CD14-positive monocyte (primary cell): ENCODE measurements at regions not wholly inside any gene's neighbourhood (a gene's known extent, or its start where the extent isn't known, plus 50 kb on each side); places are given as distances from the start of the nearest gene placed in this dataset.
A peak's percentile ranks its signal among the peaks of the same experiment; 100 is the strongest.

Source experiments
- DNase-seq, 3 donors: peaks; one replicate each; pipeline ENCODE4 v3.0.0-alpha.2; 2011 to 2022
- H2AFZ ChIP-seq: 2 replicates; pipeline ENCODE4 v1.6.0; 2012; ENCODE audit warnings: mild to moderate bottlenecking, low read depth, low read length, inconsistent platforms; ENCODE audit not compliant: insufficient read depth, poor library complexity, severe bottlenecking
- H3K27ac ChIP-seq, 2 donors: 1 replicate in 1 of 2; 2 replicates in 1 of 2; pipeline ENCODE4 v1.5.1; 2012 to 2013; ENCODE audit warnings: low read length in 2 of 2, control low read depth in 1 of 2, inconsistent platforms in 1 of 2, low read depth in 1 of 2, mild to moderate bottlenecking in 1 of 2
- H3K27me3 ChIP-seq, 2 donors: one replicate each; pipeline versions ENCODE4 v1.6.0 to v1.6.1; 2011 to 2013; ENCODE audit warnings: low read length in 2 of 2; ENCODE audit not compliant: control insufficient read depth in 2 of 2, insufficient read depth in 2 of 2
- H3K36me3 ChIP-seq, 2 donors: replicated peaks in 1 of 2; 1 replicate in 1 of 2; 2 replicates in 1 of 2; pipeline versions ENCODE4 v1.5.1 to v1.6.1; 2012 to 2013; ENCODE audit warnings: low read length in 2 of 2, control low read depth in 1 of 2, inconsistent platforms in 1 of 2, mild to moderate bottlenecking in 1 of 2; ENCODE audit not compliant: insufficient read depth in 2 of 2, control insufficient read depth in 1 of 2
- H3K4me1 ChIP-seq, 2 donors: 1 replicate in 1 of 2; 2 replicates in 1 of 2; pipeline versions ENCODE4 v1.5.1 to v1.6.1; 2012 to 2013; ENCODE audit warnings: low read length in 2 of 2, control low read depth in 1 of 2, inconsistent platforms in 1 of 2, mild to moderate bottlenecking in 1 of 2, moderate library complexity in 1 of 2; ENCODE audit not compliant: insufficient read depth in 2 of 2, control insufficient read depth in 1 of 2
- H3K4me2 ChIP-seq: replicated peaks from 2 replicates; pipeline ENCODE3; 2012; ENCODE audit warnings: low read length, moderate library complexity, mild to moderate bottlenecking; ENCODE audit not compliant: poor library complexity, severe bottlenecking; ENCODE audit errors: extremely low read depth
- H3K4me3 ChIP-seq, 3 experiments: fragments of 200-600 bp in 1 of 3; sonication (generic) in 1 of 3; replicated peaks in 1 of 3; 1 replicate in 2 of 3; 2 replicates in 1 of 3; pipeline ENCODE4 v1.5.1; 2011 to 2013; ENCODE audit warnings: low read length in 3 of 3, mild to moderate bottlenecking in 3 of 3, control low read depth in 2 of 3, low read depth in 2 of 3, inconsistent platforms in 1 of 3, moderate library complexity in 1 of 3
- H3K79me2 ChIP-seq: 2 replicates; pipeline ENCODE4 v1.6.0; 2012; ENCODE audit warnings: mild to moderate bottlenecking, control low read depth, inconsistent platforms, low read length, moderate library complexity; ENCODE audit not compliant: insufficient read depth
- H3K9ac ChIP-seq: 2 replicates; pipeline ENCODE4 v1.6.0; 2017; ENCODE audit warnings: low read length, mild to moderate bottlenecking; ENCODE audit not compliant: insufficient read depth, poor library complexity, severe bottlenecking
- H3K9me3 ChIP-seq, 2 donors: replicated peaks in 1 of 2; 1 replicate in 1 of 2; 2 replicates in 1 of 2; pipeline versions ENCODE4 v1.5.1 to v1.6.1; 2012 to 2013; ENCODE audit warnings: low read length in 2 of 2, control low read depth in 1 of 2; ENCODE audit not compliant: control insufficient read depth in 1 of 2, insufficient read depth in 1 of 2
- H4K20me1 ChIP-seq: 2 replicates; pipeline ENCODE4 v1.6.0; 2012; ENCODE audit warnings: mild to moderate bottlenecking, low read length, control low read depth, moderate library complexity; ENCODE audit not compliant: insufficient read depth
- H3K27ac Mint-ChIP-seq, 7 donors: one replicate each; pipeline ENCODE4 v1.8.0; 2020; ENCODE audit warnings: mild to moderate bottlenecking in 7 of 7, mixed read lengths in 7 of 7, moderate library complexity in 6 of 7, inconsistent platforms in 2 of 7
- H3K27me3 Mint-ChIP-seq, 3 donors: one replicate each; pipeline ENCODE4 v1.8.0; 2021 to 2022; ENCODE audit warnings: low read depth in 3 of 3, mild to moderate bottlenecking in 3 of 3, mixed read lengths in 3 of 3, moderate library complexity in 3 of 3, inconsistent platforms in 1 of 3
- H3K36me3 Mint-ChIP-seq, 2 donors: one replicate each; pipeline ENCODE4 v1.8.0; 2020; ENCODE audit warnings: mixed read lengths in 2 of 2, inconsistent platforms in 1 of 2, mild to moderate bottlenecking in 1 of 2
- H3K4me1 Mint-ChIP-seq: one replicate; pipeline ENCODE4 v1.8.0; 2020; ENCODE audit warnings: mild to moderate bottlenecking, mixed read lengths
- H3K4me3 Mint-ChIP-seq, 2 donors: one replicate each; pipeline ENCODE4 v1.8.0; 2020; ENCODE audit warnings: mild to moderate bottlenecking in 2 of 2, mixed read lengths in 2 of 2, moderate library complexity in 1 of 2
- H3K9me3 Mint-ChIP-seq, 7 donors: one replicate each; pipeline ENCODE4 v1.8.0; 2020 to 2022; ENCODE audit warnings: mixed read lengths in 7 of 7, mild to moderate bottlenecking in 6 of 7, moderate library complexity in 6 of 7, inconsistent platforms in 2 of 7
- WGBS: methylation state at CpG from one replicate; pipeline ENCODE4 v1.1.5; 2013; ENCODE audit warnings: missing lambda C conversion rate; ENCODE audit not compliant: insufficient coverage; 5-methylcytosine and 5-hydroxymethylcytosine counted together
- intact Hi-C, 2 donors: fragments of 100-400 bp; cut with micrococcal nuclease; formaldehyde crosslinking; loops; one replicate each; pipeline versions ENCODE4 v1.15.0 to v1.15.1; 2023
- TF ChIP-seq, protein P1 (sequence below): fragments of 200-600 bp; IDR thresholded peaks from one replicate; pipeline ENCODE4 v1.8.0; 2022; ENCODE audit warnings: antibody characterized with exemption, mild to moderate bottlenecking

DNA sequence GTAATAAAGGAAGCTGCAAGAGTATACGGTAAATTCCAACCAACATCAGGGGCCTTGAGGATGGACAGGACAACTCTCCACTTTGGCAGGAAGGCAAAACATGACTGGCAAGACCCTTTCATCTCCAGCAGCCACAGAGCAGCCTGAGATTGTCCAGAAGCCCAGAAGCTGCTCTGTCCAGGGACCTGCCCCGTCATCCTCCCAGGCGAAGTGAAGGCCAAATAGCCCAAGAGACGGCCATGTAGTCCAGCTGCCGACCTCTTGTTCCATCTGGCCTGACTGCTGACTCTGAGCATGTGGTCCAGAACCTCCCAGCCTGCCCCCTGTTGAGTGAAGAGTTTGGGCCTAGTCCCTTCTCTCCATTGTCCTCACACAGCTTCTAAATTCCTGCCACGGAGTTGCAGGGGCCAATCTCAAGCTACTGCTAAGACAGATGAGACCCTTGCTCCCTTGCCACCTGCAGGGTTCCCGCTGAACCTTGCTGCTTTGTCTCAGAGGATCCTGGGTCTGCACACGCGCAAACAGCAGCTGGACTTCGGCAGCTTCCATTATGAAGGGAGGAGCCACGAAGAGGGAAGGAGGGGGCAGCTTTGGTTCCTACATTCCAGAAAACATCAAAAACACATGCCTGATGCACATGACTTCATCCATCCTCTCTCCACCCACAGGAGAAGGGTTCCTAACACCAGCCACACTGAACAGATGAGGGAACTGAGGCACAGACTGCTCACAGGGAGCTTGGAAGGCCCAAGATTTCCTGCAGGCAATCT lies 196.9 kb downstream of the KATNAL1 start:
- Histone ChIP-seq H3K9me3 (no peaks in the 10 kb centered on the region), H2AFZ (no peak overlapping the region), H4K20me1 (no peaks in the 10 kb centered on the region), H3K4me2 (no peak overlapping the region), H3K9ac (no peak overlapping the region), H3K4me1 (peaks cover 31 to 37% of the 10 kb centered on the region in 2 donors), H3K36me3 (no peaks in the 10 kb centered on the region), H3K27ac (no peak overlapping the region), H3K27me3 (peaks cover 2 to 7% of the 10 kb centered on the region in 2 donors), H3K4me3 (no peak overlapping the region), H3K79me2 (no peaks in the 10 kb centered on the region)
- WGBS = 93% methylated on average over 6 of the region's 11 CpGs
- Mint-ChIP-seq H3K36me3 (peaks cover 0 to 4% of the 10 kb centered on the region in 2 donors), H3K4me3 (no peak overlapping the region), H3K4me1 (peaks cover 42% of the 10 kb centered on the region), H3K27ac (peak overlapping the region in 1 of 7 donors; percentile 66), H3K27me3 (peaks cover 7 to 12% (median 11%) of the 10 kb centered on the region in 3 donors), H3K9me3 (peaks cover 0 to 2% (median 0%) of the 10 kb centered on the region in 7 donors)
- DNase-seq = no peak
- intact Hi-C loops = loop anchor here in 1 of 2 donors (5.0 to 10.0 kb wide), 2 partner anchors 256 to 338 kb away; partner anchors contain the start of gene UBL3
- TF ChIP-seq, protein P1, sequence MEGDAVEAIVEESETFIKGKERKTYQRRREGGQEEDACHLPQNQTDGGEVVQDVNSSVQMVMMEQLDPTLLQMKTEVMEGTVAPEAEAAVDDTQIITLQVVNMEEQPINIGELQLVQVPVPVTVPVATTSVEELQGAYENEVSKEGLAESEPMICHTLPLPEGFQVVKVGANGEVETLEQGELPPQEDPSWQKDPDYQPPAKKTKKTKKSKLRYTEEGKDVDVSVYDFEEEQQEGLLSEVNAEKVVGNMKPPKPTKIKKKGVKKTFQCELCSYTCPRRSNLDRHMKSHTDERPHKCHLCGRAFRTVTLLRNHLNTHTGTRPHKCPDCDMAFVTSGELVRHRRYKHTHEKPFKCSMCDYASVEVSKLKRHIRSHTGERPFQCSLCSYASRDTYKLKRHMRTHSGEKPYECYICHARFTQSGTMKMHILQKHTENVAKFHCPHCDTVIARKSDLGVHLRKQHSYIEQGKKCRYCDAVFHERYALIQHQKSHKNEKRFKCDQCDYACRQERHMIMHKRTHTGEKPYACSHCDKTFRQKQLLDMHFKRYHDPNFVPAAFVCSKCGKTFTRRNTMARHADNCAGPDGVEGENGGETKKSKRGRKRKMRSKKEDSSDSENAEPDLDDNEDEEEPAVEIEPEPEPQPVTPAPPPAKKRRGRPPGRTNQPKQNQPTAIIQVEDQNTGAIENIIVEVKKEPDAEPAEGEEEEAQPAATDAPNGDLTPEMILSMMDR = no peak

GRCh38 chr13:30109471-30110135 lies 197.7 kb downstream of the KATNAL1 start:
- H3K36me3 Mint-ChIP-seq = peaks cover 0 to 4% of the 10 kb centered on the region in 2 donors
- no peak overlapping the region for H3K9ac ChIP-seq

More at GRCh38 chr13:30109471-30110135, 197.7 kb downstream of the KATNAL1 start:
- Histone ChIP-seq H3K9me3 (no peaks in the 10 kb centered on the region), H3K27ac (no peak overlapping the region), H3K79me2 (no peaks in the 10 kb centered on the region), H3K4me2 (no peak overlapping the region), H3K4me1 (peaks cover 28 to 33% of the 10 kb centered on the region in 2 donors), H2AFZ (no peak overlapping the region), H3K36me3 (no peaks in the 10 kb centered on the region), H3K4me3 (no peak overlapping the region), H4K20me1 (no peaks in the 10 kb centered on the region), H3K27me3 (peaks cover 2 to 7% of the 10 kb centered on the region in 2 donors)
- H3K27ac Mint-ChIP-seq = peak overlapping the region in 1 of 7 donors; percentile 52
- H3K27me3 Mint-ChIP-seq = peaks cover 7 to 11% (median 10%) of the 10 kb centered on the region in 3 donors
- intact Hi-C loops = loop anchor here (5.0 to 10.0 kb wide), 3 partner anchors 255 to 515 kb away; partner anchors contain the start of genes SLC7A1 (in 1 of the 2) and UBL3 (in 1 of the 2)
- peaks cover 39% of the 10 kb centered on the region for H3K4me1 Mint-ChIP-seq
- peaks cover 0 to 2% (median 0%) of the 10 kb centered on the region in 7 donors for H3K9me3 Mint-ChIP-seq
- TF ChIP-seq, protein P1 = no peak
- H3K4me3 Mint-ChIP-seq = no peak overlapping the region
- no peak for DNase-seq
- 100% methylated on average over 5 of the region's 8 CpGs for WGBS
